GM12892 (cell line): ENCODE measurements at regions not wholly inside any gene's neighbourhood (a gene's known extent, or its start where the extent isn't known, plus 50 kb on each side); places are given as distances from the start of the nearest gene placed in this dataset.

Experiments used
- DNase-seq: peaks from one replicate; pipeline ENCODE4 v3.0.0; 2011; ENCODE audit not compliant: insufficient read length
- FAIRE-seq: peaks from 2 replicates; lab custom pipeline; 2011; peaks lifted over from hg19 to GRCh38; lab: Jason Lieb, UNC
- POLR2A ChIP-seq: IDR thresholded peaks from 2 replicates; pipeline ENCODE4 v1.6.1; 2011; ENCODE audit warnings: low read depth, low read length, control low read depth
- POLR2AphosphoS5 ChIP-seq: IDR thresholded peaks from 2 replicates; pipeline ENCODE4 v1.6.1; 2011; ENCODE audit warnings: low read depth, low read length, control low read depth
- TAF1 ChIP-seq: IDR thresholded peaks from 2 replicates; pipeline ENCODE4 v1.6.1; 2011; ENCODE audit warnings: low read depth, mild to moderate bottlenecking, control low read depth, low read length, borderline replicate concordance

- no peak for FAIRE-seq
- no peak for TF ChIP-seq POLR2AphosphoS5
- TF ChIP-seq TAF1, result no peak
- TF ChIP-seq POLR2A, result no peak
- no peak for DNase-seq
Observed at GRCh38 chr2:175585496-175585895, 404.0 kb upstream of the ATP5MC3 start.

DNA sequence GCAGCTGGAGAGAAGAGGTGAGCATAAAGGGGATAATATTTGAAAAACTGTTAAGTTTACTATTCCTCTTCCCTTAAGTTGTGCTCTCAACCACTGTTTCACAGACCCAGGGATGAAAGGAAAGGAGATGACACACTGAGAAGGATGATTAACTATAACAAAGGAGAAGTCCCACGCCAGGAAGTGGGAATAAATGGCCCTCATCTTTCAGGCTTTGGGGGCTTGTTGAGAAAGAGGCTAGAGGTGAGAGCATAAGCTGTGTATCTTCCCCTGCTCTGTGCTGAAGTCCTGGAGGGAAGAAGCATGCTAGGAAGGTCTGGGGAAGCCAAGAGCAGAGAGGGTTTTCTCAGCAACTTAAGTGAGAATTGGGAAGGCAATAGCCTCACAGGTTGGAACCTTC is 399.1 kb upstream of the ATP5MC3 start:
- no peak for DNase-seq
- TF ChIP-seq POLR2A, result no peak
- no peak for TF ChIP-seq TAF1
- TF ChIP-seq POLR2AphosphoS5, result no peak
- FAIRE-seq, result no peak

- FAIRE-seq, result no peak
- TF ChIP-seq POLR2A (no peak), TAF1 (no peak), POLR2AphosphoS5 (no peak)
- DNase-seq, result no peak
Observed at GRCh38 chr2:175579646-175580045, 398.1 kb upstream of the ATP5MC3 start.

DNA sequence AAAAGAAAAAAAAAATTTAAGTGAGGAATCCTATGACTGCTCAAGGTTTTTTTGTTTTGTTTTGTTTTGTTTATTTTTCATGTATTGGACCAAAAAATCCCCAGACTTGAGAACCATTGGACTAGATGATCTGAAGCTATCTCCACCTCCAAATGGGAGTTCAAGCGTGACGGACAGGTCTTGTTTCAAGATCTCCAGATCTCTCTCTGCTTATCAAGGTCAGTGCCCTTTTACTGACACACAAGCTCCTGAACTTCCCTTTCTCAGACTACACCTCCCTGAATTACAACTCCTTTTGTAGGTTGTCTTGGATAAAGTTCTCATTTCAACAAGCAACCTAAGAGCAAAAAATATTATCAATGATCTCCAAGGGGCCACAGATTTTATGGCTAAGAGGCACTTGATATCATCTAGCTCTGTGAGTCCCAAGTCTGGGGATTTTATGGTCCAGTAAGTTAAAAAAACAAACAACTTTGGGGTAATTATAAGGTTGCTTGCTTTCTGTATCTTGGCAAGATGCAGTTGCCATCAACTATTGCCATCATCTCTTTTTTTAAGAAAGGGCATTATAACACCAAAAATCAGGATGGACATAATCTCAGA is 396.0 kb upstream of the ATP5MC3 start:
- DNase-seq, result no peak
- FAIRE-seq, result peak; percentile 46
- TF ChIP-seq POLR2A, result no peak
- no peak for TF ChIP-seq TAF1
- TF ChIP-seq POLR2AphosphoS5, result no peak

- TF ChIP-seq POLR2A (no peak), TAF1 (no peak), POLR2AphosphoS5 (no peak)
- FAIRE-seq (no peak), DNase-seq (no peak)
Observed at GRCh38 chr2:175576875-175577274, 395.4 kb upstream of the ATP5MC3 start.

DNA sequence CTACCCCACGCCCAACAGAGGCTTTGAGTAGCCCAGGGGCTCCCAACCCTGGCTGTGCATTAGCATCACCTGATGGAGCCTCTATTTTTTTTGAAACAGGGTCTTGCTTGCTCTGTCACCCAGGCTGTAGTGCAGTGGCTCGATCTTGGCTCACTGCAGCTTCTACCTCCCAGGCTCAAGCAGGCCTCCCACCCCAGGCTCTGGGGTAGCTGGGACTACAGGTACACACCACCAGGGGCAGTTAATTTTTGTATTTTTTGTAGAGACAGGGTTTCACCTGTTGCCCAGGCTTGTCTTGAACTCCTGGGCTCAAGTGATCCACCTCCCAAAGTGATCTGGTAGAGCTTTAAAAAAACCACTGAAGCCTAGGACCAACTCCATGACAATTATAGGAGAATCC is 394.8 kb upstream of the ATP5MC3 start:
- DNase-seq (no peak), FAIRE-seq (no peak)
- TF ChIP-seq POLR2AphosphoS5 (no peak), POLR2A (no peak), TAF1 (no peak)

DNA sequence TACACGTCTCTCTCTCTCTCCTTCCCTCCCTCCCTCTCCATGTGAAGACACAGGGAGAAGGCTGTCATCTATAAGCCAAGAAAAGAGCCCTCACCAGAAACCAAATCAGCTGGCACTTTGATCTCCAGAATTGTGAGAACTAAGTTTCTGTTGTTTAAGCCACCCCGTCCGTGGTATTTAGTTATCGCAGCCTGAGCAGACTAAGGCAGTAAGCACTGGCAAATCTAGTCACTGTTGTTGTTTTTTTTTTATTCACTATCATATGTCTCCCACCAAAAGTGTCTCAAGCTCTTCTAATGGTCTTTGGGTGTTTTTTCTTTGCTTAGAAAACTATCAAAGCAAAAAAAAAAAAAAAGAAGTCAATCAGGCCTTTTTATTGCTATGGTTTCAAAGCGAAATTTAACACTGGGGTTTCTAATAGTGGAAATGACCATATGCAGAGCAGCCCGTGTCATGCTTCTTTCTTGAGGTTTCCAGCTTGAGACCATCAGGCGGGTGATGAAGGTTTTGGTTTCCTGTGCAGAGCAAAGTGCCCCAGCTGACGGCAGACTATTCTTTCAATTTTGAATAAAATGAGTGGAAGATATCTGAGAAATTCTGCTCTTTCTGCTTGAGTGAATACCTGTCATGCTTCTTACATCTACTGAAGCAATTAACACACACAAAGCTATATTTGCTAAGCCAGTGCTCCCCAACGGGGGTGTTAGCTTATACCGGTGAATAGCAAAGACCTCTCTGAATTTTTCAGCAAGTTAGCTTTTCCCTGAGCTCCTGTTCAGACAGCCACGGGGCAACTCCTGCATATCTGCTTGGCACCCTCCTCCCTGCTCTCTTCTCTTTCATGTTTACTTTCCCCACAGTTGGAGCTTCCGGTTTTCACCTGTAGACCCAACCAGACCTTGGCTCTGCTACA is 394.1 kb upstream of the ATP5MC3 start:
- DNase-seq (no peak), FAIRE-seq (peak; percentile 69)
- TF ChIP-seq POLR2A (no peak), TAF1 (no peak), POLR2AphosphoS5 (no peak)

GRCh38 chr2:175574069-175574468 is 392.6 kb upstream of the ATP5MC3 start:
- DNase-seq (no peak), FAIRE-seq (no peak)
- TF ChIP-seq TAF1 (no peak), POLR2AphosphoS5 (no peak), POLR2A (no peak)

DNA sequence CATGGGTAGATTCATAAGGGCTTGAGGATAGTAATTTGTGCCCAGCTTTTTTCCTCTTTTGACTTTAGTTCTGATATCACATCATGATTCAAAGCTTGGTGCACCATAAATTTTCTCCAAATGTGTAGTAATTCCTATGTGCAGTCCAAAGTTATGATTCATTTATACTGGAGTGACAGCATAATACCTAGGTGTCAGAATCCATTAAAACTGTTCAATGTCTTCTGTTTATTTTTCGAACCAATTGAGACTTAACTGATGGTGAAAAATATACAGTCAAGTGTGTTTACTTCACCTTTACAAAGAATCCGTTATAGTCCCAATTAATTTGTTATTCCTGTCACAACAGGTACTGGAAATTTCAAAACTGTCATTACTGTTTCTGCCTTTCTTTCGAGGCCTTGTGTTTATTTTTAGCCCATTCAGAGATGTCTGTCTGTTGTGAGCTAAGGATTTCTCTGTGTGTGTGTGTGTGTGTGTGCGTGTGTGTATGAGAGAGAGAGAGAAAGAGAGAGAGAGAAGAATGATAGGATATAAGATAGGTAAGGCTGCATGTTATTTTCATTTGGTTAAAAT is 389.7 kb upstream of the ATP5MC3 start:
- FAIRE-seq (no peak), DNase-seq (no peak)
- TF ChIP-seq POLR2A (no peak), POLR2AphosphoS5 (no peak), TAF1 (no peak)

DNA sequence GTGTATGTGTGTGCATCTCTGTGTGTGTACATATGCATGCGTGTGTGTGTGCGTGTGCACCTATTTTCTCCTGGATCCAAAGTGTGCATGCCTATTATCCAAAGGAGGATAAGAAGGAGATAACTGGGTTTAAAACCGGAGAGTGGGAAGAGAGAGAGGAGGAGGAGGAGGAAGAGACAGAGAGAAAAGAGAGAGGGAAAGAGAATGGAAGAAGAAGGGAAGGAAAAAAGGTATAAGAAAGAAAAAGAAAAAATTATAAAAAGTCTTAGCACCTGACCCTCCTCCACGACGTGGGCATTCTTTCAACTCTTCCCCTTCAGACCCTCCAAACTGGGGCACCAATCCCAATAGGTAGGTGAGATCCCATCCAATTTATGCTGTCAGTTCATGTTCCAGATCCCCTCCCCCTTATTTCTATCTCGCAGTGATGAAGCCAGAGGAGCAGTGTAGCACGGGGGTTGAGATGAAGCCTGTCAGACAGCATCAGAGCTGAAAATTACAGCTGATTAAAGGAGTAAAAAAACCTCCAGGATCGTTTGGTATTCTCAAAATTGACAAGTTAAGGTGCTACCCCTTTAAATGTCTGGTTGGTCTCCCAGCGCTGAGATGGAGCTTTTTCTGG is 386.7 kb upstream of the ATP5MC3 start:
- TF ChIP-seq POLR2AphosphoS5 (no peak), TAF1 (no peak), POLR2A (no peak)
- DNase-seq (no peak), FAIRE-seq (no peak)

DNA sequence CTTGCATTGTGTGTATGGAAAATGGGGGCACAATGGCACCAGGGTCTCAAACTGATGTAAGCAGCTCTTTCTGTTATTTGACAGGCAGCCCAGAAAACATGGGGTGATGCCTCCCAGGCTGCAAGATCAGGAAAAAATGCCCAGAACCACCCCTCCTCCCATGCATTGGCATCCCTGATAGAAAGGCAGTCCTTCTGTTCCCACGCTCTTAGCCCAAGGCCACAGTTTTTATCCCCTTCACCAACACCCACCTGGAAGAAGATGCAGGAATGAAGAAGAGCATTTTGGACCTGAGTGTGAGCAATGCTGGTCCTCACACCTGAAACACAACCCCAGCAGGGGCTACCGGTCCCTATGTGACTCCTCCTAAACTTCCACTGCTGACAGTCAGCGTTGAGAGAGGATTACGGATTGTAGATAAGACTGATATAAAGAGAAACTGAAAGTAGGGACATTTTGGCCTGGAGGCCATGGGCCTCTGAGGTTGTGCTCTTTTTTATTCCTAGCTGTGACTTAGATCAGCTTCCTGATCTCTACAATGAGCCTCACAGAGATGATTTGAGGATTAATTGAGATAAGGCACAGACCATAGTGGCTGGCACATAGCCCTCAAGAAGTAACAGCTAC is 386.0 kb upstream of the ATP5MC3 start:
- TF ChIP-seq TAF1 (no peak), POLR2AphosphoS5 (no peak), POLR2A (no peak)
- DNase-seq (no peak), FAIRE-seq (no peak)
